Immature natural killer cell (primary cell): ENCODE measurements at regions not wholly inside any gene's neighbourhood (a gene's known extent, or its start where the extent isn't known, plus 50 kb on each side); places are given as distances from the start of the nearest gene placed in this dataset.
A peak's percentile ranks its signal among the peaks of the same experiment; 100 is the strongest.
"Not testable (repeated sequence)": the region's sequence is repeated elsewhere in the genome, so short reads cannot be mapped to it uniquely, and the experiment has no call there.

Experiments used
- DNase-seq, 3 donors: peaks; one replicate each; pipeline ENCODE4 v3.0.0; 2022; ENCODE audit warnings: mixed read lengths in 1 of 3
- H3K27ac Mint-ChIP-seq, 6 donors: one replicate each; pipeline ENCODE4 v1.8.0; 2020; ENCODE audit warnings: mixed read lengths in 6 of 6, mild to moderate bottlenecking in 5 of 6, inconsistent platforms in 4 of 6, moderate library complexity in 3 of 6
- H3K27me3 Mint-ChIP-seq, 3 donors: one replicate each; pipeline ENCODE4 v1.8.0; 2020 to 2021; ENCODE audit warnings: low read depth in 3 of 3, mild to moderate bottlenecking in 3 of 3, mixed read lengths in 3 of 3, moderate library complexity in 3 of 3, inconsistent platforms in 1 of 3
- H3K36me3 Mint-ChIP-seq, 3 donors: one replicate each; pipeline ENCODE4 v1.8.0; 2020; ENCODE audit warnings: mixed read lengths in 3 of 3, inconsistent platforms in 2 of 3, mild to moderate bottlenecking in 2 of 3
- H3K4me1 Mint-ChIP-seq, 2 donors: one replicate each; pipeline ENCODE4 v1.8.0; 2020; ENCODE audit warnings: inconsistent platforms in 2 of 2, mild to moderate bottlenecking in 2 of 2, mixed read lengths in 2 of 2, moderate library complexity in 1 of 2
- H3K4me3 Mint-ChIP-seq, 5 donors: one replicate each; pipeline ENCODE4 v1.8.0; 2020; ENCODE audit warnings: mild to moderate bottlenecking in 5 of 5, mixed read lengths in 5 of 5, inconsistent platforms in 3 of 5, moderate library complexity in 3 of 5
- H3K9me3 Mint-ChIP-seq, 6 donors: one replicate each; pipeline ENCODE4 v1.8.0; 2020; ENCODE audit warnings: mild to moderate bottlenecking in 6 of 6, mixed read lengths in 6 of 6, inconsistent platforms in 4 of 6, moderate library complexity in 3 of 6

- Mint-ChIP-seq H3K9me3 (peaks cover 0 to 17% (median 14%) of the 10 kb centered on the region in 6 donors), H3K36me3 (peaks cover 0 to 11% (median 4%) of the 10 kb centered on the region in 3 donors), H3K4me3 (no peak overlapping the region), H3K4me1 (no peaks in the 10 kb centered on the region), H3K27ac (no peak overlapping the region), H3K27me3 (peaks cover 2 to 7% (median 2%) of the 10 kb centered on the region in 3 donors)
- no peak for DNase-seq
Observed at GRCh38 chr6:40669343-40669742, 82.2 kb upstream of the LRFN2 start.

GRCh38 chr6:40668203-40668602 lies 81.0 kb upstream of the LRFN2 start:
- H3K27me3 Mint-ChIP-seq: peaks cover 2 to 12% (median 2%) of the 10 kb centered on the region in 3 donors
- no peaks in the 10 kb centered on the region for H3K4me1 Mint-ChIP-seq
- peaks cover 0 to 14% (median 4%) of the 10 kb centered on the region in 3 donors for H3K36me3 Mint-ChIP-seq
- no peak overlapping the region for H3K4me3 Mint-ChIP-seq
- no peak overlapping the region for H3K27ac Mint-ChIP-seq
- H3K9me3 Mint-ChIP-seq: peaks cover 3 to 26% (median 22%) of the 10 kb centered on the region in 6 donors
- no peak for DNase-seq

- H3K36me3 Mint-ChIP-seq: peaks cover 0 to 14% (median 4%) of the 10 kb centered on the region in 3 donors
- no peak for DNase-seq
- H3K9me3 Mint-ChIP-seq: peaks cover 3 to 28% (median 23%) of the 10 kb centered on the region in 6 donors
- H3K27ac Mint-ChIP-seq: no peak overlapping the region
- H3K4me1 Mint-ChIP-seq: no peaks in the 10 kb centered on the region
- H3K27me3 Mint-ChIP-seq: peaks cover 2 to 17% (median 3%) of the 10 kb centered on the region in 3 donors
- H3K4me3 Mint-ChIP-seq: no peak overlapping the region
Observed at GRCh38 chr6:40666530-40666929, 79.4 kb upstream of the LRFN2 start.

GRCh38 chr6:40661726-40662125 lies 74.6 kb upstream of the LRFN2 start:
- Mint-ChIP-seq H3K4me3 (no peak overlapping the region), H3K4me1 (no peaks in the 10 kb centered on the region), H3K9me3 (peaks cover 3 to 28% (median 23%) of the 10 kb centered on the region in 6 donors), H3K36me3 (peaks cover 0 to 11% (median 4%) of the 10 kb centered on the region in 3 donors), H3K27me3 (peaks cover 2 to 22% (median 3%) of the 10 kb centered on the region in 3 donors), H3K27ac (no peak overlapping the region)
- no peak for DNase-seq

GRCh38 chr6:40656772-40657171 lies 69.6 kb upstream of the LRFN2 start:
- H3K9me3 Mint-ChIP-seq, H3K27me3 Mint-ChIP-seq, H3K4me1 Mint-ChIP-seq, H3K36me3 Mint-ChIP-seq, H3K27ac Mint-ChIP-seq, DNase-seq, H3K4me3 Mint-ChIP-seq: not testable (repeated sequence)

- no peak overlapping the region for H3K27ac Mint-ChIP-seq
- no peaks in the 10 kb centered on the region for H3K36me3 Mint-ChIP-seq
- H3K4me1 Mint-ChIP-seq: no peaks in the 10 kb centered on the region
- H3K4me3 Mint-ChIP-seq: no peak overlapping the region
- peaks cover 3 to 4% (median 4%) of the 10 kb centered on the region in 3 donors for H3K27me3 Mint-ChIP-seq
- DNase-seq: no peak
- H3K9me3 Mint-ChIP-seq: no peaks in the 10 kb centered on the region
Observed at GRCh38 chr6:40654828-40655227, 67.7 kb upstream of the LRFN2 start.

- no peak overlapping the region for H3K4me3 Mint-ChIP-seq
- H3K27ac Mint-ChIP-seq: no peak overlapping the region
- H3K4me1 Mint-ChIP-seq: peaks cover 18% of the 10 kb centered on the region in 2 donors
- H3K36me3 Mint-ChIP-seq: peaks cover 0 to 3% (median 0%) of the 10 kb centered on the region in 3 donors
- peaks cover 3 to 27% (median 8%) of the 10 kb centered on the region in 3 donors for H3K27me3 Mint-ChIP-seq
- DNase-seq: no peak
- H3K9me3 Mint-ChIP-seq: no peaks in the 10 kb centered on the region
Observed at GRCh38 chr6:40645043-40645442, 57.9 kb upstream of the LRFN2 start.

- peaks cover 3 to 18% (median 3%) of the 10 kb centered on the region in 3 donors for H3K27me3 Mint-ChIP-seq
- no peak overlapping the region for H3K4me3 Mint-ChIP-seq
- peaks cover 21% of the 10 kb centered on the region in 2 donors for H3K4me1 Mint-ChIP-seq
- no peaks in the 10 kb centered on the region for H3K9me3 Mint-ChIP-seq
- H3K27ac Mint-ChIP-seq: no peak overlapping the region
- no peak for DNase-seq
- peaks cover 0 to 3% (median 0%) of the 10 kb centered on the region in 3 donors for H3K36me3 Mint-ChIP-seq
Observed at GRCh38 chr6:40642837-40643236, 55.7 kb upstream of the LRFN2 start.

- DNase-seq: no peak
- H3K4me1 Mint-ChIP-seq: peaks cover 21% of the 10 kb centered on the region in 2 donors
- H3K36me3 Mint-ChIP-seq: peaks cover 0 to 3% (median 0%) of the 10 kb centered on the region in 3 donors
- H3K27me3 Mint-ChIP-seq: peaks cover 3 to 13% (median 3%) of the 10 kb centered on the region in 3 donors
- H3K4me3 Mint-ChIP-seq: no peak overlapping the region
- no peak overlapping the region for H3K27ac Mint-ChIP-seq
- H3K9me3 Mint-ChIP-seq: no peaks in the 10 kb centered on the region
Observed at GRCh38 chr6:40642190-40642589, 55.0 kb upstream of the LRFN2 start.

- Mint-ChIP-seq H3K4me1 (peaks cover 21% of the 10 kb centered on the region in 2 donors), H3K27ac (peak overlapping the region; percentile 48 to 80 (median 64)), H3K9me3 (no peaks in the 10 kb centered on the region), H3K27me3 (peaks cover 1 to 6% (median 3%) of the 10 kb centered on the region in 3 donors), H3K4me3 (peak overlapping the region; percentile 33 to 76 (median 55)), H3K36me3 (peaks cover 0 to 3% (median 0%) of the 10 kb centered on the region in 3 donors)
- peak; percentile 32 to 46 (median 33) for DNase-seq
Observed at GRCh38 chr6:40640599-40641227, 53.5 kb upstream of the LRFN2 start.
